K562 (cell line): ENCODE measurements at regions not wholly inside any gene's neighbourhood (a gene's known extent, or its start where the extent isn't known, plus 50 kb on each side); places are given as distances from the start of the nearest gene placed in this dataset.

Source experiments
- ATAC-seq: fragments of 200-7000 bp; cut with Tn5 transposase; 3 replicates; pipeline ENCODE4 v1.9.1; 2020; ENCODE audit warnings: moderate library complexity
- BruUV-seq: library from RNA; stranded (reverse); fragments of 400-500 nt; replicated peaks from 2 replicates; lab custom pipeline; 2021; lab: Mats Ljungman, UMichigan
- CTCF ChIA-PET: fragments of 300-600 bp; formaldehyde crosslinking; extraction: SDS; loops from one replicate; lab custom pipeline; 2021; ENCODE audit warnings: low intra/inter-chr PET ratio; lab: Yijun Ruan, JAX
- POLR2A ChIA-PET: fragments of 300-600, 350-650 bp; sonication (Branson Sonifier 250); formaldehyde crosslinking; extraction: SDS; loops from one replicate; lab custom pipeline; 2021; ENCODE audit warnings: antibody characterized with exemption, inconsistent platforms; lab: Yijun Ruan, JAX
- DNase-seq, 4 experiments: peaks; one replicate each; pipeline versions ENCODE4 v3.0.0 to v3.0.0-alpha.2; 2011 to 2018; ENCODE audit warnings: low spot score in 3 of 4, mixed read lengths in 3 of 4; ENCODE audit errors: extremely low read depth in 1 of 4
- FAIRE-seq: peaks from 2 replicates; lab custom pipeline; 2011; peaks lifted over from hg19 to GRCh38; lab: Jason Lieb, UNC
- H2AFZ ChIP-seq: 2 replicates; pipeline ENCODE4 v1.6.0; 2011; ENCODE audit warnings: low read depth, low read length, control low read depth, inconsistent platforms
- H3K27ac ChIP-seq: fragments of 200-600 bp; 3 replicates; pipeline ENCODE4 v1.8.0; 2011; ENCODE audit warnings: low read depth, mild to moderate bottlenecking, control low read depth, inconsistent platforms, low read length, moderate library complexity, mixed read lengths; ENCODE audit errors: extremely low read depth
- H3K27me3 ChIP-seq, 2 experiments: fragments of 300-600 bp in 1 of 2; 2 replicates in 1 of 2; 3 replicates in 1 of 2; pipeline versions ENCODE4 v1.6.0 to v1.8.0; 2011; ENCODE audit warnings: inconsistent platforms in 2 of 2, low read length in 2 of 2, mild to moderate bottlenecking in 1 of 2, mixed read lengths in 1 of 2, moderate library complexity in 1 of 2; ENCODE audit not compliant: control insufficient read depth in 2 of 2, insufficient read depth in 2 of 2
- H3K36me3 ChIP-seq: fragments of 300-600 bp; 3 replicates; pipeline ENCODE4 v1.8.0; 2011; ENCODE audit warnings: mild to moderate bottlenecking, low read length, inconsistent platforms; ENCODE audit not compliant: control insufficient read depth, insufficient read depth
- H3K4me1 ChIP-seq, 2 experiments: fragments of 200-600 bp in 1 of 2; replicated peaks in 1 of 2; 2 replicates in 1 of 2; 3 replicates in 1 of 2; pipeline versions ENCODE4 v1.5.1 to v1.8.0; 2011; ENCODE audit warnings: inconsistent platforms in 2 of 2, low read length in 2 of 2, mild to moderate bottlenecking in 1 of 2, mixed read lengths in 1 of 2, moderate library complexity in 1 of 2; ENCODE audit not compliant: control insufficient read depth in 2 of 2, insufficient read depth in 2 of 2
- H3K4me2 ChIP-seq: 2 replicates; pipeline ENCODE4 v1.6.1; 2011; ENCODE audit warnings: low read length, control low read depth, inconsistent platforms, mixed read lengths; ENCODE audit not compliant: insufficient read depth
- H3K4me3 ChIP-seq: fragments of 200-600 bp; sonication (generic), shearing (Covaris generic); 2 replicates; pipeline ENCODE4 v1.5.1; 2016; ENCODE audit warnings: control low read depth, inconsistent platforms
- H3K79me2 ChIP-seq: fragments of 200-600 bp; 3 replicates; pipeline ENCODE4 v1.8.0; 2011; ENCODE audit warnings: low read length, inconsistent platforms; ENCODE audit not compliant: control insufficient read depth, insufficient read depth
- H3K9ac ChIP-seq, 2 experiments: 2 replicates each; pipeline versions ENCODE4 v1.6.0 to v1.6.1; 2011; ENCODE audit warnings: low read depth in 2 of 2, low read length in 2 of 2, control low read depth in 1 of 2, inconsistent platforms in 1 of 2, mild to moderate bottlenecking in 1 of 2, mixed read lengths in 1 of 2; ENCODE audit not compliant: insufficient read depth in 1 of 2
- H3K9me1 ChIP-seq: one replicate; pipeline ENCODE4 v1.6.0; 2011; ENCODE audit warnings: inconsistent platforms, mild to moderate bottlenecking, low read length, moderate library complexity; ENCODE audit not compliant: control insufficient read depth, insufficient read depth
- H3K9me3 ChIP-seq: replicated peaks from 2 replicates; pipeline ENCODE4 v1.5.1; 2011; ENCODE audit warnings: low read depth, low read length, inconsistent platforms; ENCODE audit not compliant: control insufficient read depth, insufficient read depth
- H4K20me1 ChIP-seq: replicated peaks from 2 replicates; pipeline ENCODE4 v1.6.1; 2011; ENCODE audit warnings: low read length, inconsistent platforms, mixed read lengths; ENCODE audit not compliant: control insufficient read depth, insufficient read depth
- ETV1 ChIP-seq: fragments of 450-650 bp; conservative IDR thresholded peaks from 2 replicates; pipeline ENCODE4 v1.6.1; 2016; ENCODE audit warnings: missing genetic modification characterization, control low read depth, low read depth, missing compliant biosample characterization
- ETV6 ChIP-seq, 3 experiments: fragments of 150-350 bp in 1 of 3; sonication (generic) in 1 of 3; formaldehyde crosslinking in 1 of 3; IDR thresholded peaks; 2 replicates each; pipeline versions ENCODE4 v1.6.1 to v1.8.0; 2014 to 2022; ENCODE audit warnings: borderline replicate concordance in 2 of 3, low read depth in 2 of 3, antibody characterized with exemption in 1 of 3, low read length in 1 of 3, mild to moderate bottlenecking in 1 of 3, missing genetic modification reagents in 1 of 3
- GMEB1 ChIP-seq: fragments of 250-450 bp; sonication (Bioruptor Pico); IDR thresholded peaks from 2 replicates; pipeline ENCODE4 v1.4.0; 2020; ENCODE audit warnings: mild to moderate bottlenecking
- MAFF ChIP-seq: IDR thresholded peaks from 2 replicates; pipeline ENCODE4 v1.6.1; 2012; ENCODE audit warnings: low read length, improper control_type of control experiment
- MAX ChIP-seq: sonication (generic); formaldehyde crosslinking; IDR thresholded peaks from 2 replicates; pipeline ENCODE4 v1.9.0; 2022; ENCODE audit warnings: mild to moderate bottlenecking, missing genetic modification reagents
- NFATC3 ChIP-seq: fragments of 450-650 bp; IDR thresholded peaks from 2 replicates; pipeline ENCODE4 v1.6.1; 2017; ENCODE audit warnings: mild to moderate bottlenecking
- NR2C2 ChIP-seq, 2 experiments: fragments of 200-800 bp in 1 of 2; sonication (Bioruptor generic) in 1 of 2; sonication (generic) in 1 of 2; formaldehyde crosslinking in 1 of 2; IDR thresholded peaks; 2 replicates each; pipeline versions ENCODE4 v1.6.1 to v1.8.0; 2016 to 2022; ENCODE audit warnings: mild to moderate bottlenecking in 1 of 2, missing compliant biosample characterization in 1 of 2, missing genetic modification characterization in 1 of 2, missing genetic modification reagents in 1 of 2
- PHF21A ChIP-seq: fragments of 450-650 bp; IDR thresholded peaks from 2 replicates; pipeline ENCODE4 v1.6.1; 2017; ENCODE audit warnings: low read depth, borderline replicate concordance
- TAF9B ChIP-seq: fragments of 450-650 bp; IDR thresholded peaks from 2 replicates; pipeline ENCODE4 v1.6.1; 2018; ENCODE audit warnings: mild to moderate bottlenecking; ENCODE audit not compliant: partially characterized antibody
- ZBED1 ChIP-seq: IDR thresholded peaks from 2 replicates; pipeline ENCODE4 v1.6.1; 2014
- ZNF24 ChIP-seq: fragments of 450-650 bp; IDR thresholded peaks from 2 replicates; pipeline ENCODE4 v1.6.1; 2016
- ZNF589 ChIP-seq: fragments of 200-800 bp; sonication (Bioruptor generic); IDR thresholded peaks from 2 replicates; pipeline ENCODE4 v1.6.1; 2016; ENCODE audit warnings: low read depth, missing genetic modification characterization, missing compliant biosample characterization
- in situ Hi-C: fragments of 300-500 bp; cut with MboI; formaldehyde crosslinking; loops from 4 replicates; pipeline ENCODE4 v1.15.0; 2018; ENCODE audit warnings: inconsistent platforms, mixed read lengths
- intact Hi-C: fragments of 100-400 bp; cut with micrococcal nuclease; formaldehyde crosslinking; loops from 2 replicates; pipeline ENCODE4 v1.14.2; 2022
- TF ChIP-seq, protein P1 (sequence below): fragments of 450-650 bp; IDR thresholded peaks from 2 replicates; pipeline ENCODE4 v1.6.1; 2016; ENCODE audit warnings: antibody characterized with exemption
- TF ChIP-seq, protein P2 (sequence below): fragments of 450-650 bp; formaldehyde crosslinking; IDR thresholded peaks from 2 replicates; pipeline ENCODE4 v1.4.0; 2020; ENCODE audit warnings: mild to moderate bottlenecking, moderate library complexity
- TF ChIP-seq, protein P3 (sequence below): IDR thresholded peaks from 2 replicates; pipeline ENCODE4 v1.6.1; 2016; ENCODE audit warnings: missing genetic modification characterization, missing compliant biosample characterization

- Histone ChIP-seq H3K36me3 (no peaks in the 10 kb centered on the region), H2AFZ (no peak overlapping the region), H3K4me2 (no peak overlapping the region), H3K27me3 (no peaks in the 10 kb centered on the region), H4K20me1 (no peaks in the 10 kb centered on the region), H3K9me1 (no peaks in the 10 kb centered on the region), H3K27ac (no peak overlapping the region), H3K9me3 (no peaks in the 10 kb centered on the region; the same call in 1 of the 2 replicates), H3K4me1 (no peaks in the 10 kb centered on the region), H3K4me3 (no peak overlapping the region), H3K79me2 (no peaks in the 10 kb centered on the region), H3K9ac (no peak overlapping the region)
- no TSS peak for BruUV-seq
- in situ Hi-C loops, result no loop called here
- intact Hi-C loops, result no loop called here
- ATAC-seq (no peak), FAIRE-seq (no peak), DNase-seq (no peak)
- CTCF ChIA-PET, result no interaction called here
- POLR2A ChIA-PET, result no interaction called here
- TF ChIP-seq, protein P1, sequence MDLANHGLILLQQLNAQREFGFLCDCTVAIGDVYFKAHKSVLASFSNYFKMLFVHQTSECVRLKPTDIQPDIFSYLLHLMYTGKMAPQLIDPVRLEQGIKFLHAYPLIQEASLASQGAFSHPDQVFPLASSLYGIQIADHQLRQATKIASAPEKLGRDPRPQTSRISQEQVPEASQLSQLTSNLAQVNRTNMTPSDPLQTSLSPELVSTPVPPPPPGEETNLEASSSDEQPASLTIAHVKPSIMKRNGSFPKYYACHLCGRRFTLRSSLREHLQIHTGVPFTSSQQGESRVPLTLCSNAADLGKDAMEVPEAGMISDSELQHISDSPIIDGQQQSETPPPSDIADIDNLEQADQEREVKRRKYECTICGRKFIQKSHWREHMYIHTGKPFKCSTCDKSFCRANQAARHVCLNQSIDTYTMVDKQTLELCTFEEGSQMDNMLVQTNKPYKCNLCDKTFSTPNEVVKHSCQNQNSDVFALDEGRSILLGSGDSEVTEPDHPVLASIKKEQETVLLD, result no peak
- no peak for TF ChIP-seq NR2C2 (CRISPR knock-in tag; IDR thresholded peaks at IDR 0.05)
- no peak for TF ChIP-seq NR2C2 (tag; IDR thresholded peaks at IDR 0.05)
- no peak for TF ChIP-seq ZNF24
- TF ChIP-seq TAF9B, result no peak
- TF ChIP-seq NFATC3, result no peak
- TF ChIP-seq GMEB1 (CRISPR knock-in tag), result no peak
- TF ChIP-seq, protein P2, sequence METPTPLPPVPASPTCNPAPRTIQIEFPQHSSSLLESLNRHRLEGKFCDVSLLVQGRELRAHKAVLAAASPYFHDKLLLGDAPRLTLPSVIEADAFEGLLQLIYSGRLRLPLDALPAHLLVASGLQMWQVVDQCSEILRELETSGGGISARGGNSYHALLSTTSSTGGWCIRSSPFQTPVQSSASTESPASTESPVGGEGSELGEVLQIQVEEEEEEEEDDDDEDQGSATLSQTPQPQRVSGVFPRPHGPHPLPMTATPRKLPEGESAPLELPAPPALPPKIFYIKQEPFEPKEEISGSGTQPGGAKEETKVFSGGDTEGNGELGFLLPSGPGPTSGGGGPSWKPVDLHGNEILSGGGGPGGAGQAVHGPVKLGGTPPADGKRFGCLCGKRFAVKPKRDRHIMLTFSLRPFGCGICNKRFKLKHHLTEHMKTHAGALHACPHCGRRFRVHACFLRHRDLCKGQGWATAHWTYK (CRISPR knock-in tag), result no peak
- TF ChIP-seq ZBED1, result no peak
- TF ChIP-seq, protein P3, sequence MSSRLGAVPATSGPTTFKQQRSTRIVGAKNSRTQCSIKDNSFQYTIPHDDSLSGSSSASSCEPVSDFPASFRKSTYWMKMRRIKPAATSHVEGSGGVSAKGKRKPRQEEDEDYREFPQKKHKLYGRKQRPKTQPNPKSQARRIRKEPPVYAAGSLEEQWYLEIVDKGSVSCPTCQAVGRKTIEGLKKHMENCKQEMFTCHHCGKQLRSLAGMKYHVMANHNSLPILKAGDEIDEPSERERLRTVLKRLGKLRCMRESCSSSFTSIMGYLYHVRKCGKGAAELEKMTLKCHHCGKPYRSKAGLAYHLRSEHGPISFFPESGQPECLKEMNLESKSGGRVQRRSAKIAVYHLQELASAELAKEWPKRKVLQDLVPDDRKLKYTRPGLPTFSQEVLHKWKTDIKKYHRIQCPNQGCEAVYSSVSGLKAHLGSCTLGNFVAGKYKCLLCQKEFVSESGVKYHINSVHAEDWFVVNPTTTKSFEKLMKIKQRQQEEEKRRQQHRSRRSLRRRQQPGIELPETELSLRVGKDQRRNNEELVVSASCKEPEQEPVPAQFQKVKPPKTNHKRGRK, result no peak
- TF ChIP-seq ETV1, result no peak
- TF ChIP-seq MAX (CRISPR knock-in tag), result no peak
- TF ChIP-seq MAFF, result no peak
- TF ChIP-seq PHF21A, result no peak
- TF ChIP-seq ZNF589, result no peak
- no peak for TF ChIP-seq ETV6 (IDR thresholded peaks at IDR 0.05; ENCODE audit: borderline replicate concordance in 1 of 2, low read depth in 2 of 2, low read length in 1 of 2)
- TF ChIP-seq ETV6 (CRISPR knock-in tag; IDR thresholded peaks at IDR 0.05; ENCODE audit: borderline replicate concordance), result no peak
These were observed 518.7 kb downstream of the PTPRC start for GRCh38 chr1:199157494-199157893.
